T-helper 17 cell (primary cell): ENCODE measurements at regions not wholly inside any gene's neighbourhood (a gene's known extent, or its start where the extent isn't known, plus 50 kb on each side); places are given as distances from the start of the nearest gene placed in this dataset.

Experiments used
- ATAC-seq: fragments of 150-1000 bp; cut with Tn5 transposase; 2 replicates; pipeline ENCODE4 v1.10.0; 2021; ENCODE audit warnings: mild to moderate bottlenecking, moderate library complexity
- DNase-seq, 3 donors: peaks; one replicate each; pipeline versions ENCODE4 v3.0.0 to v3.0.0-alpha.2; 2020 to 2021
- H3K9me3 ChIP-seq: one replicate; pipeline ENCODE4 v1.7.0; 2013; ENCODE audit warnings: low read length, mild to moderate bottlenecking; ENCODE audit not compliant: control insufficient read depth, poor library complexity, severe bottlenecking
- H3K27ac Mint-ChIP-seq: one replicate; pipeline ENCODE4 v1.8.0; 2022; ENCODE audit warnings: mild to moderate bottlenecking, moderate library complexity, mixed read lengths
- H3K27me3 Mint-ChIP-seq: one replicate; pipeline ENCODE4 v1.8.0; 2022; ENCODE audit warnings: mixed read lengths
- H3K36me3 Mint-ChIP-seq: one replicate; pipeline ENCODE4 v1.8.0; 2022; ENCODE audit warnings: low read depth, mixed read lengths
- H3K4me1 Mint-ChIP-seq: one replicate; pipeline ENCODE4 v1.8.0; 2022; ENCODE audit warnings: mild to moderate bottlenecking, mixed read lengths
- H3K4me3 Mint-ChIP-seq: one replicate; pipeline ENCODE4 v1.8.0; 2022; ENCODE audit warnings: mild to moderate bottlenecking, moderate library complexity, mixed read lengths

- ATAC-seq (no peak), DNase-seq (no peak)
- Mint-ChIP-seq H3K27ac (no peak overlapping the region), H3K36me3 (peaks cover 2% of the 10 kb centered on the region), H3K4me1 (peaks cover 6% of the 10 kb centered on the region), H3K27me3 (no peaks in the 10 kb centered on the region), H3K4me3 (no peak overlapping the region)
- no peaks in the 10 kb centered on the region for H3K9me3 ChIP-seq
These were observed 124.0 kb downstream of the SPTSSA start for GRCh38 chr14:34338056-34338455.

- Mint-ChIP-seq H3K4me1 (peaks cover 9% of the 10 kb centered on the region), H3K36me3 (peaks cover 2% of the 10 kb centered on the region), H3K27me3 (no peaks in the 10 kb centered on the region), H3K4me3 (no peak overlapping the region), H3K27ac (peak overlapping the region; percentile 4)
- no peak for DNase-seq
- H3K9me3 ChIP-seq: no peaks in the 10 kb centered on the region
- ATAC-seq: no peak
These were observed 125.5 kb downstream of the SPTSSA start for GRCh38 chr14:34336501-34336900.

GRCh38 chr14:34335968-34336367 lies 126.1 kb downstream of the SPTSSA start:
- Mint-ChIP-seq H3K36me3 (no peaks in the 10 kb centered on the region), H3K4me1 (peaks cover 12% of the 10 kb centered on the region), H3K27ac (peak overlapping the region; percentile 4), H3K27me3 (no peaks in the 10 kb centered on the region), H3K4me3 (no peak overlapping the region)
- no peak for DNase-seq
- ATAC-seq: no peak
- H3K9me3 ChIP-seq: no peaks in the 10 kb centered on the region

GRCh38 chr14:34334329-34334728 lies 127.7 kb downstream of the SPTSSA start:
- no peak overlapping the region for H3K27ac Mint-ChIP-seq
- no peaks in the 10 kb centered on the region for H3K9me3 ChIP-seq
- ATAC-seq (no peak), DNase-seq (no peak)
- no peaks in the 10 kb centered on the region for H3K27me3 Mint-ChIP-seq
- H3K4me1 Mint-ChIP-seq: peaks cover 10% of the 10 kb centered on the region
- no peaks in the 10 kb centered on the region for H3K36me3 Mint-ChIP-seq
- no peak overlapping the region for H3K4me3 Mint-ChIP-seq

- Mint-ChIP-seq H3K27me3 (no peaks in the 10 kb centered on the region), H3K4me1 (peaks cover 8% of the 10 kb centered on the region), H3K36me3 (no peaks in the 10 kb centered on the region), H3K27ac (no peak overlapping the region), H3K4me3 (no peak overlapping the region)
- peak; percentile 81 for ATAC-seq
- no peaks in the 10 kb centered on the region for H3K9me3 ChIP-seq
- peak; percentile 14 to 51 (median 19) for DNase-seq
These were observed 130.1 kb downstream of the SPTSSA start for GRCh38 chr14:34331728-34332623.

- no peaks in the 10 kb centered on the region for H3K36me3 Mint-ChIP-seq
- no peak overlapping the region for H3K4me3 Mint-ChIP-seq
- H3K9me3 ChIP-seq: no peaks in the 10 kb centered on the region
- ATAC-seq: no peak
- H3K27ac Mint-ChIP-seq: no peak overlapping the region
- DNase-seq: no peak
- H3K4me1 Mint-ChIP-seq: peaks cover 8% of the 10 kb centered on the region
- H3K27me3 Mint-ChIP-seq: no peaks in the 10 kb centered on the region
These were observed 131.2 kb downstream of the SPTSSA start for GRCh38 chr14:34330846-34331245.

- Mint-ChIP-seq H3K4me1 (peaks cover 6% of the 10 kb centered on the region), H3K4me3 (no peak overlapping the region), H3K27me3 (peaks cover 4% of the 10 kb centered on the region), H3K27ac (no peak overlapping the region), H3K36me3 (no peaks in the 10 kb centered on the region)
- no peaks in the 10 kb centered on the region for H3K9me3 ChIP-seq
- DNase-seq (no peak), ATAC-seq (no peak)
These were observed 132.7 kb downstream of the SPTSSA start for GRCh38 chr14:34329301-34329700.

- no peak for ATAC-seq
- DNase-seq: no peak
- no peak overlapping the region for H3K4me3 Mint-ChIP-seq
These were observed 133.9 kb downstream of the SPTSSA start for GRCh38 chr14:34328178-34328577.

GRCh38 chr14:34325493-34325892 lies 136.5 kb downstream of the SPTSSA start:
- DNase-seq (no peak), ATAC-seq (no peak)
- H3K9me3 ChIP-seq: no peaks in the 10 kb centered on the region
- Mint-ChIP-seq H3K36me3 (no peaks in the 10 kb centered on the region), H3K4me3 (no peak overlapping the region), H3K27ac (no peak overlapping the region), H3K4me1 (peaks cover 7% of the 10 kb centered on the region), H3K27me3 (peaks cover 19% of the 10 kb centered on the region)

More at GRCh38 chr14:34328178-34328577, 133.9 kb downstream of the SPTSSA start:
- H3K9me3 ChIP-seq: no peaks in the 10 kb centered on the region
- H3K36me3 Mint-ChIP-seq: no peaks in the 10 kb centered on the region
- peaks cover 11% of the 10 kb centered on the region for H3K27me3 Mint-ChIP-seq
- H3K4me1 Mint-ChIP-seq: peaks cover 8% of the 10 kb centered on the region
- no peak overlapping the region for H3K27ac Mint-ChIP-seq

- Mint-ChIP-seq H3K27ac (no peak overlapping the region), H3K4me3 (no peak overlapping the region), H3K36me3 (no peaks in the 10 kb centered on the region), H3K4me1 (peaks cover 7% of the 10 kb centered on the region), H3K27me3 (peaks cover 30% of the 10 kb centered on the region)
- peak; percentile 49 for ATAC-seq
- no peak for DNase-seq
- no peaks in the 10 kb centered on the region for H3K9me3 ChIP-seq
These were observed 137.7 kb downstream of the SPTSSA start for GRCh38 chr14:34324363-34324795.

GRCh38 chr14:34322940-34323418 lies 139.1 kb downstream of the SPTSSA start:
- DNase-seq (peak; percentile 55 to 65 (median 63)), ATAC-seq (peak; percentile 84)
- Mint-ChIP-seq H3K27ac (no peak overlapping the region), H3K4me3 (no peak overlapping the region), H3K4me1 (peaks cover 7% of the 10 kb centered on the region), H3K27me3 (peaks cover 34% of the 10 kb centered on the region), H3K36me3 (no peaks in the 10 kb centered on the region)
- no peaks in the 10 kb centered on the region for H3K9me3 ChIP-seq

GRCh38 chr14:34319140-34319539 lies 142.9 kb downstream of the SPTSSA start:
- ATAC-seq (no peak), DNase-seq (no peak)
- Mint-ChIP-seq H3K27me3 (peaks cover 52% of the 10 kb centered on the region), H3K4me1 (peaks cover 8% of the 10 kb centered on the region), H3K27ac (no peak overlapping the region), H3K4me3 (no peak overlapping the region), H3K36me3 (peaks cover 3% of the 10 kb centered on the region)
- H3K9me3 ChIP-seq: no peaks in the 10 kb centered on the region

- H3K9me3 ChIP-seq: no peaks in the 10 kb centered on the region
- Mint-ChIP-seq H3K36me3 (peaks cover 3% of the 10 kb centered on the region), H3K4me1 (peaks cover 5% of the 10 kb centered on the region), H3K27ac (no peak overlapping the region), H3K4me3 (no peak overlapping the region), H3K27me3 (peaks cover 57% of the 10 kb centered on the region)
- DNase-seq: no peak
- ATAC-seq: no peak
These were observed 144.0 kb downstream of the SPTSSA start for GRCh38 chr14:34318014-34318413.

- DNase-seq (no peak), ATAC-seq (no peak)
- no peaks in the 10 kb centered on the region for H3K9me3 ChIP-seq
- H3K27me3 Mint-ChIP-seq: peaks cover 62% of the 10 kb centered on the region
- no peak overlapping the region for H3K27ac Mint-ChIP-seq
- no peaks in the 10 kb centered on the region for H3K36me3 Mint-ChIP-seq
- no peak overlapping the region for H3K4me3 Mint-ChIP-seq
- H3K4me1 Mint-ChIP-seq: peaks cover 2% of the 10 kb centered on the region
These were observed 151.3 kb downstream of the SPTSSA start for GRCh38 chr14:34310724-34311123.
